DND-41 (cell line): ENCODE measurements at regions not wholly inside any gene's neighbourhood (a gene's known extent, or its start where the extent isn't known, plus 50 kb on each side); places are given as distances from the start of the nearest gene placed in this dataset.

ENCODE experiments used
- EZH2 ChIP-seq: IDR thresholded peaks from 3 replicates; pipeline ENCODE4 v1.6.1; 2012; ENCODE audit warnings: borderline replicate concordance, low read depth, mild to moderate bottlenecking, moderate library complexity, low read length, inconsistent platforms; ENCODE audit not compliant: severe bottlenecking
- TF ChIP-seq, protein P1 (sequence below): IDR thresholded peaks from 2 replicates; pipeline ENCODE4 v1.5.1; 2012; ENCODE audit warnings: borderline replicate concordance, low read length, moderate library complexity, mild to moderate bottlenecking; ENCODE audit not compliant: poor library complexity, severe bottlenecking; ENCODE audit errors: extremely low read depth

DNA sequence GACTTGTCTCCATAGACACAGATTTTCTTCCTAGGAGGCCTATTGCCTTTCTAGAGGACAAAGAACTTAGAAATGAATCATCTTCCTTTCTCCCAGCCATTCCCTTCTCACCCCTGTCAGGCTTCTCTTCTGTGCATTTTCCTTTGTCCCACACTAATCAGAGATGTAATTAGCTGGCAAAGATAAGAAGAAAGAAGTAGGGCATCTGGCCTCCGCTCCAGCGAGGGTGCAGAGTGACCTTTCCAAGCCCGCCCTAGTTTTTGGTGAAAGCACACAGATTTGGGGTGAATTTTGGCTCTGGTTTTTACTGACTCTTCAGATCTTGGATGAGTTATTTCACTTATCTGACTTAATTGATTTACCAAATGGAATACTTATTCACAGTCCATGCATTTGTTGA lies 626.5 kb downstream of the ZEB2 start:
- TF ChIP-seq, protein P1, sequence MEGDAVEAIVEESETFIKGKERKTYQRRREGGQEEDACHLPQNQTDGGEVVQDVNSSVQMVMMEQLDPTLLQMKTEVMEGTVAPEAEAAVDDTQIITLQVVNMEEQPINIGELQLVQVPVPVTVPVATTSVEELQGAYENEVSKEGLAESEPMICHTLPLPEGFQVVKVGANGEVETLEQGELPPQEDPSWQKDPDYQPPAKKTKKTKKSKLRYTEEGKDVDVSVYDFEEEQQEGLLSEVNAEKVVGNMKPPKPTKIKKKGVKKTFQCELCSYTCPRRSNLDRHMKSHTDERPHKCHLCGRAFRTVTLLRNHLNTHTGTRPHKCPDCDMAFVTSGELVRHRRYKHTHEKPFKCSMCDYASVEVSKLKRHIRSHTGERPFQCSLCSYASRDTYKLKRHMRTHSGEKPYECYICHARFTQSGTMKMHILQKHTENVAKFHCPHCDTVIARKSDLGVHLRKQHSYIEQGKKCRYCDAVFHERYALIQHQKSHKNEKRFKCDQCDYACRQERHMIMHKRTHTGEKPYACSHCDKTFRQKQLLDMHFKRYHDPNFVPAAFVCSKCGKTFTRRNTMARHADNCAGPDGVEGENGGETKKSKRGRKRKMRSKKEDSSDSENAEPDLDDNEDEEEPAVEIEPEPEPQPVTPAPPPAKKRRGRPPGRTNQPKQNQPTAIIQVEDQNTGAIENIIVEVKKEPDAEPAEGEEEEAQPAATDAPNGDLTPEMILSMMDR: no peak
- no peak for TF ChIP-seq EZH2
